Keratinocyte (primary cell): ENCODE measurements at regions not wholly inside any gene's neighbourhood (a gene's known extent, or its start where the extent isn't known, plus 50 kb on each side); places are given as distances from the start of the nearest gene placed in this dataset.

Source experiments
- DNase-seq: peaks from one replicate; pipeline ENCODE4 v3.0.0-alpha.2; 2011; ENCODE audit warnings: low read depth, missing footprints, low spot score
- FAIRE-seq: peaks from 2 replicates; lab custom pipeline; 2011; peaks lifted over from hg19 to GRCh38; lab: Jason Lieb, UNC
- H2AFZ ChIP-seq: 2 replicates; pipeline ENCODE4 v1.6.0; 2012; ENCODE audit warnings: low read length, control low read depth, inconsistent platforms; ENCODE audit not compliant: control insufficient read depth
- H3K27ac ChIP-seq: 2 replicates; pipeline ENCODE4 v1.5.1; 2011; ENCODE audit warnings: low read length; ENCODE audit not compliant: control insufficient read depth, insufficient read depth
- H3K27me3 ChIP-seq: 3 replicates; pipeline ENCODE4 v1.6.0; 2011; ENCODE audit warnings: low read length; ENCODE audit not compliant: control insufficient read depth, insufficient read depth; ENCODE audit errors: extremely low read depth
- H3K36me3 ChIP-seq, 2 experiments: 2 replicates in 1 of 2; 3 replicates in 1 of 2; pipeline ENCODE4 v1.5.1; 2011; ENCODE audit warnings: low read length in 2 of 2, mild to moderate bottlenecking in 1 of 2; ENCODE audit not compliant: control insufficient read depth in 2 of 2, insufficient read depth in 2 of 2; ENCODE audit errors: extremely low read depth in 1 of 2
- H3K4me1 ChIP-seq: 3 replicates; pipeline ENCODE4 v1.5.1; 2011; ENCODE audit warnings: low read length; ENCODE audit not compliant: control insufficient read depth, insufficient read depth; ENCODE audit errors: extremely low read depth
- H3K4me2 ChIP-seq: 3 replicates; pipeline ENCODE4 v1.6.0; 2011; ENCODE audit warnings: low read depth, low read length; ENCODE audit not compliant: control insufficient read depth, insufficient read depth; ENCODE audit errors: extremely low read depth
- H3K4me3 ChIP-seq, 3 experiments: fragments of 200-600 bp in 1 of 3; sonication (generic) in 1 of 3; 2 replicates in 2 of 3; 3 replicates in 1 of 3; pipeline ENCODE4 v1.5.1; 2011 to 2016; ENCODE audit warnings: low read length in 3 of 3, mild to moderate bottlenecking in 3 of 3, control low read depth in 2 of 3, inconsistent platforms in 1 of 3, low read depth in 1 of 3, mixed read lengths in 1 of 3, mixed run types in 1 of 3, moderate library complexity in 1 of 3; ENCODE audit not compliant: control insufficient read depth in 2 of 3, insufficient read depth in 2 of 3; ENCODE audit errors: extremely low read depth in 1 of 3
- H3K79me2 ChIP-seq: 2 replicates; pipeline ENCODE4 v1.6.0; 2012; ENCODE audit warnings: low read length; ENCODE audit not compliant: control insufficient read depth, insufficient read depth
- H3K9ac ChIP-seq: 3 replicates; pipeline ENCODE4 v1.6.0; 2011; ENCODE audit warnings: low read length; ENCODE audit not compliant: control insufficient read depth, insufficient read depth; ENCODE audit errors: extremely low read depth
- H3K9me1 ChIP-seq: 3 replicates; pipeline ENCODE4 v1.6.0; 2011; ENCODE audit warnings: low read length; ENCODE audit not compliant: control insufficient read depth, insufficient read depth; ENCODE audit errors: extremely low read depth
- H3K9me3 ChIP-seq: 2 replicates; pipeline ENCODE4 v1.5.1; 2012; ENCODE audit warnings: low read depth, low read length; ENCODE audit not compliant: control insufficient read depth
- H4K20me1 ChIP-seq: 3 replicates; pipeline ENCODE4 v1.6.0; 2011; ENCODE audit warnings: low read length; ENCODE audit not compliant: control insufficient read depth, insufficient read depth; ENCODE audit errors: extremely low read depth
- CTCF ChIP-seq, 3 experiments: IDR thresholded peaks in 1 of 3; conservative IDR thresholded peaks in 1 of 3; optimal IDR thresholded peaks in 1 of 3; 2 replicates in 2 of 3; 3 replicates in 1 of 3; pipeline versions ENCODE3 to v1.5.1; 2011; ENCODE audit warnings: low read length in 3 of 3, mild to moderate bottlenecking in 3 of 3, moderate library complexity in 2 of 3, control low read depth in 1 of 3, inconsistent platforms in 1 of 3; ENCODE audit not compliant: insufficient read depth in 2 of 3; ENCODE audit errors: extremely low read depth in 1 of 3
- EZH2 ChIP-seq: IDR thresholded peaks from one replicate; pipeline ENCODE4 v1.6.1; 2012; ENCODE audit warnings: inconsistent platforms, mild to moderate bottlenecking, low read length, moderate library complexity
- dilution Hi-C: fragments of 300-500 bp; cut with MboI; formaldehyde crosslinking; loops from one replicate; pipeline ENCODE4 v1.7.0; 2020; ENCODE audit warnings: low sequenced_read_pairs; ENCODE audit not compliant: extremely low pct_ligation_motif_present

DNA sequence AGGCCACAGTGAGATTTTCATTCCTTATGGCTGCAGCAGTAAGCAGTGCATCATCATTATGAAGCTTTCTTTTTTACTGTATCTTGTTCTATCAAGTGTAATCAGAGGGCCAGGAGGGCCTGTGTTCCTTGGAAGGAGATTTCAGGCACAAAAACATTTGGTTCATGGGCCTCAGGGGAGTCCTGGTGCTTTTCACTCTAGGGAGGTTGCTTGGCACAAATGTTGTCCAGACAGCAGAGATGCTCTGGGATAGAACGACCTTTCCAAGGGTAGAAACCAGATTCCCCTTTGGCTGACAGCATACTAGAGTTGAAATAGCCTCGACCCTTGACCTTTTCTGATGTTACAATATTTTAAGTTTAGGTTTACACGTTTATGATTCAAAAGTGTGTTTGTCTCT, 95.3 kb upstream of the CLSTN2 start:
- dilution Hi-C loops = no loop called here
- H3K36me3 ChIP-seq = no peaks in the 10 kb centered on the region
- H3K27me3 ChIP-seq = no peaks in the 10 kb centered on the region
- no peak overlapping the region for H3K27ac ChIP-seq
- no peaks in the 10 kb centered on the region for H3K4me1 ChIP-seq
- H3K4me2 ChIP-seq = no peak overlapping the region
- no peaks in the 10 kb centered on the region for H3K9me3 ChIP-seq
- no peaks in the 10 kb centered on the region for H4K20me1 ChIP-seq
- no peaks in the 10 kb centered on the region for H3K9me1 ChIP-seq
- H3K9ac ChIP-seq = no peak overlapping the region
- DNase-seq = no peak
- H3K4me3 ChIP-seq = no peak overlapping the region
- FAIRE-seq = no peak
- H2AFZ ChIP-seq = no peak overlapping the region
- TF ChIP-seq CTCF (optimal IDR thresholded peaks at IDR 0.05 in 1 of 3, IDR thresholded peaks at IDR 0.05 in 1 of 3, conservative IDR thresholded peaks at IDR 0.05 in 1 of 3; ENCODE audit: extremely low read depth in 1 of 3, insufficient read depth in 2 of 3, low read length in 3 of 3) (no peak), EZH2 (no peak)
- no peaks in the 10 kb centered on the region for H3K79me2 ChIP-seq

DNA sequence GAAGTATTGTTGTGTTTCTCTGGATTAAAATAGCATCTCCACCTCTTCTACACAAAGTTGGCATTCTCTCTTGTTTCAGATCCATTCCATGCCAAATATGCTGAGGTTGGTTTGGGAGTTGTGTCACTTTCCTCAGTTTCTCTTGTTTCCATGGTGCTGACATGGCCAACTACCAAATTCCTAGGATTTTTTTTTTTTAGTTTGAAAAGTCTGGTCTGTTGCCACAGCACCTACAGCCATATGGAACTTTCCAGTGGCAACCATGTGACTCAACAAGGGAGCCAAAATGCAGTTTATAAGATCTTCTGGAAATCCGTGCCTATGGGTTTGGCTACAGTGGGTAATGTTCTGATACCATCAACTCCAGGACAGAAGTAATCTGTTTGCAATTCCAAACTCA, 96.0 kb upstream of the CLSTN2 start:
- no peak overlapping the region for H3K9ac ChIP-seq

More for the DNA sequence above, 96.0 kb upstream of the CLSTN2 start:
- no peaks in the 10 kb centered on the region for H3K36me3 ChIP-seq
- no peak for DNase-seq
- no peak overlapping the region for H3K27ac ChIP-seq
- no peak overlapping the region for H3K4me2 ChIP-seq
- dilution Hi-C loops = no loop called here
- no peak overlapping the region for H2AFZ ChIP-seq
- H4K20me1 ChIP-seq = no peaks in the 10 kb centered on the region
- no peaks in the 10 kb centered on the region for H3K4me1 ChIP-seq
- no peak for FAIRE-seq
- TF ChIP-seq EZH2 = no peak
- no peak for TF ChIP-seq CTCF (optimal IDR thresholded peaks at IDR 0.05 in 1 of 3, IDR thresholded peaks at IDR 0.05 in 1 of 3, conservative IDR thresholded peaks at IDR 0.05 in 1 of 3; ENCODE audit: extremely low read depth in 1 of 3, insufficient read depth in 2 of 3, low read length in 3 of 3)
- H3K79me2 ChIP-seq = no peaks in the 10 kb centered on the region
- H3K9me1 ChIP-seq = no peaks in the 10 kb centered on the region
- no peaks in the 10 kb centered on the region for H3K27me3 ChIP-seq
- no peaks in the 10 kb centered on the region for H3K9me3 ChIP-seq
- H3K4me3 ChIP-seq = no peak overlapping the region
